HT-29 (cell line): ENCODE measurements at regions not wholly inside any gene's neighbourhood (a gene's known extent, or its start where the extent isn't known, plus 50 kb on each side); places are given as distances from the start of the nearest gene placed in this dataset.
"Not testable (repeated sequence)": the region's sequence is repeated elsewhere in the genome, so short reads cannot be mapped to it uniquely, and the experiment has no call there.

Source experiments
- DNase-seq: peaks from one replicate; pipeline ENCODE4 v3.0.0-alpha.2; 2015; ENCODE audit warnings: low spot score

DNA sequence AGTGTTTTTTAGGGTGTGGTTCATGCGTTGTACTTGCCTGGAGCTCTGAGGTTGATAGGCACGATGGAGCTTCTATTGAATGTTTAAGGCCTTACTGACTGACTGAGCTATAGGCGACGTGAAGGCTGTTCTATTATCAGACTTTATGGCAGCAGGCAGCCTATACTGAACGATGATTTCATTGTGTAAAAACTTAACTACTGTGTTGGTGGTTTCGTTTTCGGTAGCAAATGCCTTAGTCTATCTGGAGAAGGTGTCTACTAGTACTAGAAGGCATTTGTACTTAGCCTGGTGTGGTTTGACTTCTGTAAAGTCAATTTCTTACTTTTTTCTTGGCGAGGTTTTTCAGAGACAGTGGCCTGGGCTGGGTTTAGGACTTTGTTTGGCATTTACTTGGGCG is 194.4 kb downstream of the OTOP1 start:
- not testable (repeated sequence) for DNase-seq

DNA sequence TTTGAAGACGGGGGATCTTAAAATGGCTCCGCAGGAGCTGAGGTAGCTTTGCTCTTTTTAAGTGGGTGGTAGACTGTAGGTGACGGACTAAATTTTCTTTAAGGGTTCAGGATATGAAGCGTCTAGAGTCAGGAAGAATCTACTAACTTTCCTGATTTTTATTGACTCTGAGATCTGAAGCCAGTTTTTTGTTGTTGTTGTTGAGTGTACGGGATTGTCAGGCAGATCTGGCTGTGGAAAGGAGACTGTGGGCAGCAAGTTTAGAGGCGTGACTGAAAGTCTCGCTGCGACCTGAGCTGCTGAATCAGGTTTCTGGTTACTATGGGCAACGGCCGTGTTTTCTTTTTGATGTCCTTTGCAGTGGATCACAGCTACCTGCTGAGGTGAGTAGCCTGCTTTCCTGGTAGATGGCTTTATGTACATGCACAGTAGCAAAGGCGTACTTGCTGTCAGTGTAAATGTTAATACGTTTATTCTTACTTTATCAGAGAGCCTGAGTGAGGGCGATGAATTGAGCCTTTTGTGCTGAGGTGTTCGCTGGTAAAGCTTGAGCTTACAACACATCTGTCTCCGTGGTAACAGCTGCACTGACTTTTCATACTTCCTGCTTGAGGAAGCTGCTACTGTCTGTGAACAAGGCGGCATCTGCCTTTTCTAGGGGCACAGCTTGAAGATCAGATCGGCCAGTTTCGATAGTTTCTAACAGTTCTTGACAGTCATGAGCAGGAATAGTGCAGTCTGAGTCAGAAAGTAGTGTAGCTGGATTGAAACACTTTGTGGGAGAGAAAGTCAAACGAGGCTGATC is 193.7 kb downstream of the OTOP1 start:
- not testable (repeated sequence) for DNase-seq

DNA sequence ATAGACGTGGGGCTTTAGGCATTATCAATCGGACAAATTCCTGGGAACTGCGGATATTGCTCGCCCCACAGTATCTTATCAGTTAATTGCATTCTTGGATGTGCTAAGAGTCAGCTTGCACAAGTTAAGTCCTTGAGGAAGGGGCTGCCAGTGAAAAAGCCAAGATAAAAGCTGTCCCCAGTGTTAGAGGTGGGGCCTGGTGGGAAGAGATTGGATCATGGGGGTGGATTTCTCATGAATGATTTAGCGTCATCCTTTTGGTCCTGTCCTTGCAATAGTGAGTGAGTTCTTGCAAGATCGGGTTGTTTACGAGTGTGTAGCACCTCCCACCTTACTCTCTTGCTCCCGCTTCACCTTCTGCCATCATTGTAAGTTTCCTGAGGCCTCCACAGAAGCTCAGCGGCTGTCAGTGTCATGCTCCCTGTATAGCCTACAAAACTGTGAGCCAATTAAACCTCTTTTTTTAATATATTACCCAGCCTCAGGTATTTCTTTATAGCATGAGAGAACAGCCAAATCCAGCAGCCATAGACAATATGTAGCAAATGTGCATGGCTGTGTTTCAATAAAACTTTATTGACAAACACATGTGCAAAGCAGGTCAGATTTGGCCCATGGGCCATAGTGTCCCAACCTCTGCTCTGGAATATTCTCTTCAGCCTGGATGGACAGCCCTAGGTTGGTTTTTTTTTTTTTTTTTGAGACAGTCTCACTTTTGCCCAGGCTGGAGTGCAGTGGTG is 189.2 kb downstream of the OTOP1 start:
- not testable (repeated sequence) for DNase-seq

DNA sequence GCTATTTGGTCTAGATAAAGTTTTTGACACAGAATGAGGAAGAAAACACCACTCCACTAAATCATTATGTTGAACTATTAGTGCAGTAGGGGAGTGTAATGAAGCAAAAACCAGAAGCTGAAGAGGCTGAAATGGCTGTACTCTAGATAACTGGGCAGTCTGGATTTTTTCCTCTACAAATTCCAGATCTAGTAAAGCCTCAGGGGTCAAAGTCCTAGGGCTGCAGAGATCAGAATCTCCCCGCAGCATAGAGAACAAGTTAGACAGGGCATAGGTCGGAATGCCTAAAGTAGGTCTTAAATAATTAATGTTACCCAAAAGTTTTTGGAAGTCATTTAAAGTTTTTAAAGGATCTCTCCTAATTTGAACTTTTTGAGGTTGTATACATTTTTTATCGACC is 180.9 kb downstream of the OTOP1 start:
- peak; percentile 39 for DNase-seq

DNA sequence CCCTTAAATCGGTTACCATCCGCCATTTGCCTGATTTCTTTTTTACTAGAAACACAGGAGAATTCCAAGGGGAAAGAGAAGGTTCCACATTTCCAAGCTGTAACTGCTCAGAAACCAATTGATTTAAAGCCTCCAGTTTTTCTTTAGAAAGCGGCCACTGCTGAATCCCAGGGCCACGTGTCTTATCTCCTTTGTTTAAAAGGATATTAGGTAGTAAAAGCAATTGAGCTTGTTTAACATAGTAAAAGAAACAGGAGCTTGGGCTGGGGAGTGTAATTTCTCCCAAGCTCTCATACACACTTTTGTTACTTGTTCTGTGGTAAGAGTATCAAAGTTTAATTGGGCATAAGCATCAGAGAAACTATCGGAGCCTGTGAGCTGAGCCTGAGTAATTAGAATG is 180.0 kb downstream of the OTOP1 start:
- not testable (repeated sequence) for DNase-seq

DNA sequence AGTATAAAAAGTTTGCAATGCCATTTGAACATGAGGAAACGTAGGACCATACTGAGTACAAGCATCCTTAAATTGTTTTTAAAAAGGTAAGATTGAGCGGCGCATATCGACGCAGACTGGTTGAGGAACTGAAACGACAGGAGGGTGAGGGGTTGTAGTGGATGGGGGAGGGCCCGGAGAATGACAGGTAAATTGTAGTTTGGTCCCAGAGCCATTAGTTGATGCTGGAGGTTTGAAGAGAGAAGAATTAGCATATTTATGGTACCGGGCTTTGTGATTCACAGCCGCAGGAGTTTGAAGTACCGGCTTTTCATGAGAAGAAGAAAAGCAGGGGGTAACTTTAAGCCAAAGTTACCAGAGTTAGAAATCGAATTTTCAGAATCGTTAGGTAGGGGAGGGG is 179.5 kb downstream of the OTOP1 start:
- not testable (repeated sequence) for DNase-seq

DNA sequence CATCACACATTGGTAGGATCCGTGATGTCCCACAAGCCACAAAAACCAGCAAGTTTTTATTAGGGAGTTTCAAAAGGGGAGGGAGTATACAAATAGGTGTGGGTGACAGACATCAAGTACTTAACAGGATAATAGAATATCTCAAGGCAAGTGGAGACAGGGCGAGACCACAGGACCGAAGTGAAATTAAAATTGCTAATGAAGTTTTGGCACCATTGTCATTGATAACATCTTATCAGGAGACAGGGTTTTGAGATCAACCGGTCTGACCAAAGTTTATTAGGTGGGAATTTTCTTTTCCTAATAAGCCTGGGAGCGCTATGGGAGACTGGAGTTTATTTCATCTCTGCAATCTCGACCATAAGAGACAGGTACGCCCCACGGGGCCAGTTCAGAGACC is 178.5 kb downstream of the OTOP1 start:
- not testable (repeated sequence) for DNase-seq

DNA sequence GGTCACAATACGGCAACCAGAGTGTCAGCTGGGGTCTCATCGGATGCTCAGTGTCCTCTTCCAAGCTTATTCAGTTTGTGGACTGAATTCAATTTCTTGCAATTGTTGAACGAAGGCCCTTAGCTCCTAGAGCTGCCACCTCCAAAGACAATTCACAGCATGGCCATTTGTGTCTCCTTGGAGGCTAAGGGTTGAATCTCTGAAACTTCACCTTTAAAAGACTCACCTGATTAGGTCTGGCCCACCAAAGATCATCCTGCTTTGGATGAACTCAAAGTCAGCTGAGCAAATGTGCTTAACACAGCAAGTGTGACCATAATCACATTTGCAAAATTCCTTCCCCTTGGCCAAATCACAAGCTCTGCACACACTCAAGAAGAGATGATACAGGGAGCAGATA is 175.9 kb downstream of the OTOP1 start:
- not testable (repeated sequence) for DNase-seq

DNA sequence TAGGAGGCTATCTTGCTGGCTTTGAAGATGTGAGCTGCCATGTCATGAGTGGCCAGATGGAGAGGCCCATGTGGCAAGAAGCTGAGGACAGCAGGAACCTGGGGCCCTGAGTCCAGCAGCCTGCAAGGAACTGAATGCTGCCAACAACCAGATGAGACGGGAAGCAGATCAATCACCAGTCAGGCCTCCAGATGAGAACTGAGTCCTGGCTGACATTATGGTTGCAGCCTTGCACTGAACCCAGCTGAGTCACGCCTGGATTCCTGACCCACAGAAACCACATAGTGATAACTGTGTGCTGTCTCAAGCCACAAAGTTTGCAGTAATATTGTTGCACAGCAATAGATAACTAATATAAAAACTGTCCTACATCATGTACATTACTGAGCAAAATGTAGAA is 173.8 kb downstream of the OTOP1 start:
- not testable (repeated sequence) for DNase-seq

DNA sequence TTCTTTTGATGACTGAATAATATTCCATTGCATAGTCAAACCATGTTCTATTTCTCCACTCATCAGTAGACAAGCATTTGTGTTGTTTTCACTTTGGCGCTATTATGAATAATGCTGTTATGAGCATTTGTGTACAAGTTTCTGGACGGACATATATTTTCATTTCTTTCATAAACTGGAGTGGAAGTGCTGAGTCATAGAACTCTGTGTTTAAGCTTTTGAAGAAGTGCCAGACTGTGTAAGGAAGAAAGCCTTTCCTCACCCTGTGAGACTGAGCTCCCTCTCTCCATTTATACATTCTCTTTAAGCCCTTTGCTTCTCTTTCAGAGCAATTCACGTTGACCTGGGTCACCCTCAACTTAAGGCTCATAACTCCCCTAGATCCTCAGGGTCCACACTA is 169.5 kb downstream of the OTOP1 start:
- not testable (repeated sequence) for DNase-seq

DNA sequence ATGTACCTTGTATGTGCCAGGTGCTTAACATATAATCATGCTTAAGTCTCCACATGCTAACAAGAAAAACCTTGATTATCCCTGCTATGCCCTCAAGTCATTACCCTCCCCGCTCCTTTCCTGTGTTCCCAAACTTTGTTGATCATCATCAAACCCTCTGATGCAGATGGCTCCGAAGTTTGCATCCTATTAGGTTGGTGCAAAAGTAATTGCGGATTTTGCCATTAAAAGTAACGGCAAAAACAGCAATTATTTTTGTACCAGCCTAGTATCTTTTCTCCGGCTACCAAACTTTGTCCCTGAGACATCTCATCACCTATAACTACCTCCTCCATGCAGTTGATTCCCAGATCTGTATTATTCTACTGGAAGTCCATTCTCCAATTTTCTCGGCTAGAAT is 142.6 kb downstream of the OTOP1 start:
- not testable (repeated sequence) for DNase-seq

DNA sequence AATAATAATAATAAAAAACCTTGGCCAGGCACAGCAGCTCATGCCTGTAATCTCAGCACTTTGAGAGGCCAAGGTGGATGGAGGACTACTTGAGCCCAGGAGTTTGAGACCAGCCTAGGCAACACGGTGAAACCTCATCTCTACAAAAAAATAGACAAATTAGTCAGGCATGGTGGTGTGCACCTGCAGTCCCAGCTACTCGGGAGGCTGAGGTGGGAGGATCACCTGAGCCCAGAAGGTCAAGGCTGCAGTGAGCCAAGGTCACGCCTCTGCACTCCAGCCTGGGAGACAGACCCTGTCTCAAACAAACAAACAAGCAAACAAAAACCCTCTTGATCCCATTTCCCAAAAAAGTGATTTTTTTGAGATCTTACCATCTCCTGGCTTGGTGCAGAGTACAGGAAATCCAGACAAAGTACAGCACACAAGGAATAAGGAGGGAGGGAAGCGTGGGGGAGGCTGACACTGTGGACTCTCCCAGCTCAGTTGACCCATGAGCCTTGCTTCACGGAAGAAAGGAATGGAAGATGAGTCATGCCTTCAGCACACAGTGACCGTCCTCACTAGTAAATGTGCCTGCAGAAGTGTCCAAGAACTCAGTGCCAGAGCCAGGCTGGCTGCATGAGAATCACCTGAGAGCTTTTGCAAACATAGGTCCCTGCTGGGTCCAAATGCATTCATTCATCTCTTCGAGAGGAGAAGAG is 136.9 kb downstream of the OTOP1 start:
- DNase-seq = peak; percentile 5

DNA sequence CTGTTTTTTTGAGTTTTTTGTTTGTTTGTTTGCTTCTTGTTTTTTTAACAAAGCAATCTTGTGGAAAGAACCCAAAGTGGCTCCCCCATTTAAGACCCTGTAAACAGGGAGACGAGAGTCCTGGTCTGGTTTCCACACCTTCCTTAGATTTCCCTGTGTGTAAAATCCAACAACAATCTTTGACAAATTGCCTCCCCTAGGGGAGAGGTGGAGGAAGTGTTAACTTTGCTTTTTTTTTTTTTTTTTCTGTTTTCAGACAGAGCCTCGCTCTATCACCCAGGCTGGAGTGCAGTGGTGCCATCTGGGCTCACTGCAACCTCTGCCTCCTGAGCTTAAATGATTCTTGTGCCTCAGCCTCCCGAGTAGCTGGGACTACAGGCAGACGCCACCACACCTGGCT is 136.0 kb downstream of the OTOP1 start:
- DNase-seq = not testable (repeated sequence)

DNA sequence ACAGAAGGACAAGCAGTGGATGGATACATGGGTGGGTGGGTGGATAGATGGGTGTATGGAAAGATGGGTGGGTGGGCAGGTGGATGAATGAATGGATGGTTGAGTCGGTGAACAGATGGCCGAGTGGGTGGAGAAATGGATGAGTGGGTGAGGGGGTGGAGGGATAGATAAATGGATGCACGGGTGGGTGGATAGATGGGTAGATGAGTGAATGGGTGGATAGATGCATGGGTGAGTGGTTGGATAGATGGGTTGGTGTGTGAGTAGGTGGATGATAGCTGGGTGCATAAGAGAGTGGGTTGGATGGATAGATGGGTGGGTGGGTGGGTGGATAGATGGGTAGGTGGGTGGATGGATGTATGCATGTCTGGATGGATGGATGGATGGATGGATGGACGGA is 134.6 kb downstream of the OTOP1 start:
- not testable (repeated sequence) for DNase-seq

DNA sequence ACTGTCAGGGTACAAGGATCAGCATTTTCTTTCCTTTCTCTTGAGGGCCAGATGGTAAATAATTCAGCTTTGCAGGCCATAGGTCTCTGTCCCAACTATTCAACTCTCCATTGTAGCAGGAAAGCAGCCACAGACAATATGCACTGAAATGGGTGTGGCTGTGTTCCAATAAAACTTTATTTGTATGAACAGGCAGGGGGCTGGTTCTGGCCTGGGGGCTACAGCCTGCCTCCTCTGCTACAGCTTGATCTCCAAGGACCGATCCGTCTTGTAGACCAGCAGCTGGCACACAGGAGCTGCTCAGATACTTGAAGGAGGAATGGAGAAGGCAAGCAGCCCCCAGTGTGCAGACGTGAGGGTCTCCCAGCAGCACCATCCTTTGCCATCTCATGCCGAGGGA is 127.1 kb downstream of the OTOP1 start:
- not testable (repeated sequence) for DNase-seq

DNA sequence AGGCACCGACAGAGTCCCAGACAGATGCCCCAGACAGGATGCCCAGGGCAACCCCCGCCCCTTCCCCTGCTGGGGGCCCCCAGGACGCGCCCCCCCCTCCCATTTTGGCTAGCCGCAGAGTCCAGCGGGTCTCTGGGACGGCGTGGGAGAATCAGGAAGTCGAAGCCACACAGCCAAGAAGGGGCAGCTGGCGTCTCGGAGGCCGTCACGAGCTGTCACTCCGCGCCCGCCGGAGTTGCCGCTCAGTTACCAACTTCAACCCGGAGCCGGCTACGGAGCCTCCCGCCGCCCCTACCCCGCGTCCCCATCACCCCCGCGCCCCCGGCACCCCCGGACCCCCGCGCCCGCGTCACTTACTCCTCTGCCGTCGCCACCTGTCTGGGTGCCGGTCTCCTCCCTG is 119.8 kb downstream of the OTOP1 start:
- not testable (repeated sequence) for DNase-seq

DNA sequence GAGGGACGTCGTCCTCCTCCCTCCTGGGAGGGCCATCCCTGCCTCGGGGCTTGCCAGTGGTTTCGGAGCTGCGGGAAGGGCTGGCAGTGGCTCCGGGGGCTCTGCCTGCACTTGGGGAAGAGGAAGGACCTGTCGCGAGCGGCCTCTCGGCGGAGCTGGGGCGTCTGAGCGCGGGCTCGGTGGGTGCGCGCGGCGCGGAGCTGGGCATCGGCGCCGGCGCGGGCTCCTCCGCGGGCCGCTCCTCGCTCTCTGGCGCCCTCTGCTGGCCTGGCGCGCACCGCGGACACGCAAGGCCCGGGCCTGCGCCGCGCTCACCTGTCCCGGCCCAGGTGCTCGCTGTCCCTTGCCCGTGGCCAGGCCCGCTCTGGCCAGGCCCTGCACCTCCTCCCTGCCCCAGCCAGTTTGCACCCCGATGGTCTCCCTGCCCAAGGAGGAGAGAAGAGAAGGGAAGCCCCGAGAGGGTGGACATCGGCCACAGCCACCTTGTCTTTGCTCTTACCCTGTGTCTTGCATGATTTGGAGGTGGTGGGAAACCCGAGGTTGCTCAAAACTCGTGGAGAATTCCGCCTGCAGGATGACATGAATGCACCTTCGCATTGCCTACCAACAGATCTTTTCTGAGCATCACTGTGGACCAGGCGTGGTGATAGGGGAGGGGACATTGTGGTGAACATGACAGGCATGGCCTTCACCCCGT is 119.2 kb downstream of the OTOP1 start:
- DNase-seq = peak; percentile 35

DNA sequence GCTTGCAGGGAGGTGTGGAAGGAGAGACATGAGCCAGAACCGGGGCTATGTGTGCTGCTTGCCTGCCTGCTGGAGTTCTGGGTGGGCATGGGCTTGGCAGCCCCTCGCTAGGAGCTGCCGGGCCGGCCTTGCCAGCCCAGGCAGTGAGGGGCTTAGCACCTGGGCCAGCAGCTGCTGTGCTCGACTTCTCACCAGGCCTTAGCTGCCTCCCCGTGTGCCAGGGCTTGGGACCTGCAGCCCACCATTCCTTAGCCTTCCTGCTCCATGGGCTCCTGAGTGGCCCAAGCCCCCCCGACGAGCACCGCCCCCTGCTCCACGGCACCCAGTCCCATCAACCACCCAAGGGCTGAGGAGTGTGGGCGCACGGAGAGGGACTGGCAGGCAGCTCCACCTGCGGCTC is 111.3 kb downstream of the OTOP1 start:
- DNase-seq = not testable (repeated sequence)

DNA sequence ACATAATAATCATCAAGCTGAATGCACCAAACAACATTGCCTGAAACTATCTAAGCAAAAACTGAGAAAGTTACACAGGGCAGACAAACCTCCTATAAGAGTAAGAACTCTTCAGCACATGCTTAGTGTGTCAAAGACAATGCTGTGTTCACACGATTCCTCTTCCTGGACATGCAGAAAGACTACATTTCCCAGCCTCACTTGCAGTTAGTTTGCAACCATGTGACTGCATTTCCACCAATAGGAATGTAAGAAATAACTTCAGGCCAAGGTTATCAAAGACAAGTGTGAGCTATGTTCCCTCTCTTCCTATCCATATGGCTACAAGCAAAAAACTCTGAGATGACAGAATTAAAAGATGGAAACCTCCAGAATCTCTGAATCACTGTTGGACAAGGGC is 109.8 kb downstream of the OTOP1 start:
- not testable (repeated sequence) for DNase-seq

DNA sequence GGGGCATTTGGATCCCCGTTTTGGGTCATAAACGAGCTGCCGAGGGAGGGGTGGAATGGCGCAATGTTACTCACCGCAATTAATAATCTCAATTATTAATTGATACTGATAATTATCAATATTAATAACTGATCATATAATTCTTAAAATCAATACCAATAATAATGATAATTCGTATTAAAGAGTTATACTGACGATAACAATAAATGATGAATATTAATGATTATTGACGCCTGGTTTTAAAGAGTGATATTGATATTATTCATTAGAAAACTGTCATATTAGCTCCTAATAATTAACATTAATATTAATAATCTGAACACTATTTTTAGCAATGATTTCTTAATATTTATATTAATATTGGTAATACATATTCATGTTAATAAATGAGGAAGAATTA is 92.4 kb downstream of the OTOP1 start:
- not testable (repeated sequence) for DNase-seq

DNA sequence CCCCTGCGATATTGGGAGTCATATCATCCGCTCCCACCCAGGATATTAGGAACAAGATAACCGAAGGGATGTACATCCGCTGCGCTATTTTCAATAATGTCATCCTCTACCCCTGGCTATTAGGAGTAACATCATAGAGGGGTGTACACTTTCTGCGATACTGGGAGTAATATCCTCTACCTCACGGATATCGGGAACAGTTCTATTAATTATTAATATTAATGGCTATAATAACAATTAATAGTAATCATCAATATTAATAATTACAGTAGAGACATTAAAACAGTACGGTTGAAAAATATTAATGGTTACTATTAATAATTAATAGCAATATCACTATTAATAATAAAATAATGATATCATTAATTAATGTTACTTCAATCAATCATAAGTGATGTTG is 90.1 kb downstream of the OTOP1 start:
- not testable (repeated sequence) for DNase-seq
